ENCODE measurements at regions not wholly inside any gene's neighbourhood (a gene's known extent, or its start where the extent isn't known, plus 50 kb on each side); places are given as distances from the start of the nearest gene placed in this dataset.

- TF ChIP-seq, protein P1, sequence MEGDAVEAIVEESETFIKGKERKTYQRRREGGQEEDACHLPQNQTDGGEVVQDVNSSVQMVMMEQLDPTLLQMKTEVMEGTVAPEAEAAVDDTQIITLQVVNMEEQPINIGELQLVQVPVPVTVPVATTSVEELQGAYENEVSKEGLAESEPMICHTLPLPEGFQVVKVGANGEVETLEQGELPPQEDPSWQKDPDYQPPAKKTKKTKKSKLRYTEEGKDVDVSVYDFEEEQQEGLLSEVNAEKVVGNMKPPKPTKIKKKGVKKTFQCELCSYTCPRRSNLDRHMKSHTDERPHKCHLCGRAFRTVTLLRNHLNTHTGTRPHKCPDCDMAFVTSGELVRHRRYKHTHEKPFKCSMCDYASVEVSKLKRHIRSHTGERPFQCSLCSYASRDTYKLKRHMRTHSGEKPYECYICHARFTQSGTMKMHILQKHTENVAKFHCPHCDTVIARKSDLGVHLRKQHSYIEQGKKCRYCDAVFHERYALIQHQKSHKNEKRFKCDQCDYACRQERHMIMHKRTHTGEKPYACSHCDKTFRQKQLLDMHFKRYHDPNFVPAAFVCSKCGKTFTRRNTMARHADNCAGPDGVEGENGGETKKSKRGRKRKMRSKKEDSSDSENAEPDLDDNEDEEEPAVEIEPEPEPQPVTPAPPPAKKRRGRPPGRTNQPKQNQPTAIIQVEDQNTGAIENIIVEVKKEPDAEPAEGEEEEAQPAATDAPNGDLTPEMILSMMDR (IDR thresholded peaks at IDR 0.05; ENCODE audit: low read length) = no peak
- no peak for TF ChIP-seq EZH2 (optimal IDR thresholded peaks at IDR 0.05; ENCODE audit: low read depth, low read length)
Measured at GRCh38 chr3:99170867-99171517, 269.5 kb upstream of the DCBLD2 start.
